ENCODE measurements at regions not wholly inside any gene's neighbourhood (a gene's known extent, or its start where the extent isn't known, plus 50 kb on each side); places are given as distances from the start of the nearest gene placed in this dataset.

GRCh38 chr16:6374821-6375220, 957.8 kb upstream of the RBFOX1 start:
- Histone ChIP-seq H3K36me3 (no peaks in the 10 kb centered on the region), H3K4me3 (no peak overlapping the region), H3K4me1 (no peaks in the 10 kb centered on the region), H3K9me3 (no peaks in the 10 kb centered on the region), H3K27me3 (no peaks in the 10 kb centered on the region), H3K27ac (no peak overlapping the region)
- DNase-seq = no peak
- in situ Hi-C loops (cut with MboI; ENCODE audit: low sequenced_read_pairs in 4 of 4) = no loop called here
- ATAC-seq = no peak
- intact Hi-C loops (cut with DNase I; ENCODE audit: low total_unique reads) = no loop called here
- TF ChIP-seq POLR2A (IDR thresholded peaks at IDR 0.05) (no peak), CTCF (IDR thresholded peaks at IDR 0.05 in 4 of 5, conservative IDR thresholded peaks at IDR 0.05 in 1 of 5) (no peak)

GRCh38 chr16:6364846-6365245, 967.8 kb upstream of the RBFOX1 start:
- no peak for ATAC-seq
- intact Hi-C loops (cut with DNase I; ENCODE audit: low total_unique reads) (no loop called here), in situ Hi-C loops (cut with MboI; ENCODE audit: low sequenced_read_pairs in 4 of 4) (no loop called here)

GRCh38 chr16:6363896-6364607, 968.6 kb upstream of the RBFOX1 start:
- DNase-seq (no peak), ATAC-seq (no peak)
- H3K27ac ChIP-seq = no peak overlapping the region
- no peaks in the 10 kb centered on the region for H3K4me1 ChIP-seq
- no peak overlapping the region for H3K4me3 ChIP-seq
- TF ChIP-seq CTCF (IDR thresholded peaks at IDR 0.05 in 4 of 5, conservative IDR thresholded peaks at IDR 0.05 in 1 of 5) (no peak), POLR2A (IDR thresholded peaks at IDR 0.05) (no peak)
- H3K27me3 ChIP-seq = no peaks in the 10 kb centered on the region
- no peaks in the 10 kb centered on the region for H3K36me3 ChIP-seq
- H3K9me3 ChIP-seq = no peaks in the 10 kb centered on the region
- intact Hi-C loops (cut with DNase I; ENCODE audit: low total_unique reads) (no loop called here), in situ Hi-C loops (cut with MboI; ENCODE audit: low sequenced_read_pairs in 4 of 4) (no loop called here)

More at GRCh38 chr16:6364846-6365245, 967.8 kb upstream of the RBFOX1 start:
- TF ChIP-seq POLR2A (IDR thresholded peaks at IDR 0.05) (no peak), CTCF (IDR thresholded peaks at IDR 0.05 in 4 of 5, conservative IDR thresholded peaks at IDR 0.05 in 1 of 5) (no peak)
- Histone ChIP-seq H3K27ac (no peak overlapping the region), H3K4me3 (no peak overlapping the region), H3K36me3 (no peaks in the 10 kb centered on the region), H3K27me3 (no peaks in the 10 kb centered on the region), H3K9me3 (no peaks in the 10 kb centered on the region), H3K4me1 (no peaks in the 10 kb centered on the region)
- DNase-seq = no peak

- Histone ChIP-seq H3K27ac (no peak overlapping the region), H3K27me3 (no peaks in the 10 kb centered on the region), H3K9me3 (no peaks in the 10 kb centered on the region), H3K4me3 (no peak overlapping the region), H3K36me3 (no peaks in the 10 kb centered on the region), H3K4me1 (no peaks in the 10 kb centered on the region)
- TF ChIP-seq POLR2A (IDR thresholded peaks at IDR 0.05) (no peak), CTCF (IDR thresholded peaks at IDR 0.05 in 4 of 5, conservative IDR thresholded peaks at IDR 0.05 in 1 of 5) (no peak)
- intact Hi-C loops (cut with DNase I; ENCODE audit: low total_unique reads) (no loop called here), in situ Hi-C loops (cut with MboI; ENCODE audit: low sequenced_read_pairs in 4 of 4) (no loop called here)
- ATAC-seq = no peak
- no peak for DNase-seq
These were observed 969.2 kb upstream of the RBFOX1 start for GRCh38 chr16:6363396-6363795.

GRCh38 chr16:6362321-6362720, 970.3 kb upstream of the RBFOX1 start:
- no peaks in the 10 kb centered on the region for H3K9me3 ChIP-seq
- H3K4me3 ChIP-seq = no peak overlapping the region
- no peak for ATAC-seq
- H3K36me3 ChIP-seq = no peaks in the 10 kb centered on the region
- no peak overlapping the region for H3K27ac ChIP-seq
- H3K27me3 ChIP-seq = no peaks in the 10 kb centered on the region
- in situ Hi-C loops (cut with MboI; ENCODE audit: low sequenced_read_pairs in 4 of 4) = no loop called here
- no peak for TF ChIP-seq CTCF (IDR thresholded peaks at IDR 0.05 in 4 of 5, conservative IDR thresholded peaks at IDR 0.05 in 1 of 5)
- no peak for TF ChIP-seq POLR2A (IDR thresholded peaks at IDR 0.05)
- no peaks in the 10 kb centered on the region for H3K4me1 ChIP-seq
- no peak for DNase-seq
- intact Hi-C loops (cut with DNase I; ENCODE audit: low total_unique reads) = no loop called here
